ENCODE measurements at regions not wholly inside any gene's neighbourhood (a gene's known extent, or its start where the extent isn't known, plus 50 kb on each side); places are given as distances from the start of the nearest gene placed in this dataset.

- Histone ChIP-seq H3K27me3 (ENCODE audit: control insufficient read depth, insufficient read depth, low read length) (peaks cover 4% of the 10 kb centered on the region; the same call in 1 of the 2 replicates), H3K4me3 (ENCODE audit: low read length) (peak overlapping the region; percentile 60; the same call in 1 of the 2 replicates), H3K36me3 (ENCODE audit: control insufficient read depth, insufficient read depth, low read length) (no peaks in the 10 kb centered on the region), H3K9me3 (ENCODE audit: control insufficient read depth, insufficient read depth, low read length) (no peaks in the 10 kb centered on the region), H3K4me1 (ENCODE audit: control insufficient read depth, insufficient read depth, low read length) (peaks cover 2% of the 10 kb centered on the region; the same call in 1 of the 2 replicates), H3K27ac (ENCODE audit: low read length) (no peak overlapping the region)
- WGBS (ENCODE audit: insufficient coverage, insufficient read length) = no CpG with 5 or more reads among the region's 20 CpGs
- peak; percentile 84 for DNase-seq (ENCODE audit: low read depth, low spot score)
Measured at GRCh38 chr11:10933455-10934292, 75.8 kb upstream of the ZBED5 start.

GRCh38 chr11:10932976-10933375 is 75.1 kb upstream of the ZBED5 start:
- no peak overlapping the region for H3K4me3 ChIP-seq (ENCODE audit: low read length)
- no peak for DNase-seq (ENCODE audit: low read depth, low spot score)
- WGBS (ENCODE audit: insufficient coverage, insufficient read length) = no CpG with 5 or more reads among the region's 5 CpGs
- no peak overlapping the region for H3K27ac ChIP-seq (ENCODE audit: low read length)
- H3K4me1 ChIP-seq (ENCODE audit: control insufficient read depth, insufficient read depth, low read length) = peaks cover 2% of the 10 kb centered on the region; the same call in 1 of the 2 replicates
- H3K9me3 ChIP-seq (ENCODE audit: control insufficient read depth, insufficient read depth, low read length) = no peaks in the 10 kb centered on the region
- peaks cover 4% of the 10 kb centered on the region; the same call in 1 of the 2 replicates for H3K27me3 ChIP-seq (ENCODE audit: control insufficient read depth, insufficient read depth, low read length)
- no peaks in the 10 kb centered on the region for H3K36me3 ChIP-seq (ENCODE audit: control insufficient read depth, insufficient read depth, low read length)

GRCh38 chr11:10931761-10932670 is 74.2 kb upstream of the ZBED5 start:
- H3K4me3 ChIP-seq (ENCODE audit: low read length) = peak overlapping the region; percentile 63; the same call in 1 of the 2 replicates
- WGBS (ENCODE audit: insufficient coverage, insufficient read length) = no CpG with 5 or more reads among the region's 14 CpGs
- H3K27ac ChIP-seq (ENCODE audit: low read length) = no peak overlapping the region
- no peak for DNase-seq (ENCODE audit: low read depth, low spot score)
- peaks cover 2% of the 10 kb centered on the region; the same call in 1 of the 2 replicates for H3K4me1 ChIP-seq (ENCODE audit: control insufficient read depth, insufficient read depth, low read length)
- no peaks in the 10 kb centered on the region for H3K9me3 ChIP-seq (ENCODE audit: control insufficient read depth, insufficient read depth, low read length)
- no peaks in the 10 kb centered on the region for H3K36me3 ChIP-seq (ENCODE audit: control insufficient read depth, insufficient read depth, low read length)
- peaks cover 4% of the 10 kb centered on the region; the same call in 1 of the 2 replicates for H3K27me3 ChIP-seq (ENCODE audit: control insufficient read depth, insufficient read depth, low read length)

- WGBS (ENCODE audit: insufficient coverage, insufficient read length) = no CpG with 5 or more reads among the region's 69 CpGs
Measured at GRCh38 chr11:10930972-10931760, 73.3 kb upstream of the ZBED5 start.

GRCh38 chr11:10930224-10930971 is 72.5 kb upstream of the ZBED5 start:
- Histone ChIP-seq H3K4me3 (ENCODE audit: low read length) (peak overlapping the region; percentile 63; the same call in 1 of the 2 replicates), H3K36me3 (ENCODE audit: control insufficient read depth, insufficient read depth, low read length) (no peaks in the 10 kb centered on the region), H3K27ac (ENCODE audit: low read length) (no peak overlapping the region), H3K4me1 (ENCODE audit: control insufficient read depth, insufficient read depth, low read length) (peaks cover 2% of the 10 kb centered on the region; the same call in 1 of the 2 replicates), H3K27me3 (ENCODE audit: control insufficient read depth, insufficient read depth, low read length) (peaks cover 4% of the 10 kb centered on the region; the same call in 1 of the 2 replicates), H3K9me3 (ENCODE audit: control insufficient read depth, insufficient read depth, low read length) (no peaks in the 10 kb centered on the region)
- no peak for DNase-seq (ENCODE audit: low read depth, low spot score)
- WGBS (ENCODE audit: insufficient coverage, insufficient read length) = no CpG with 5 or more reads among the region's 35 CpGs

More at GRCh38 chr11:10930972-10931760, 73.3 kb upstream of the ZBED5 start:
- Histone ChIP-seq H3K36me3 (ENCODE audit: control insufficient read depth, insufficient read depth, low read length) (no peaks in the 10 kb centered on the region), H3K27ac (ENCODE audit: low read length) (no peak overlapping the region), H3K9me3 (ENCODE audit: control insufficient read depth, insufficient read depth, low read length) (no peaks in the 10 kb centered on the region), H3K4me1 (ENCODE audit: control insufficient read depth, insufficient read depth, low read length) (peaks cover 2% of the 10 kb centered on the region; the same call in 1 of the 2 replicates), H3K27me3 (ENCODE audit: control insufficient read depth, insufficient read depth, low read length) (peaks cover 4% of the 10 kb centered on the region; the same call in 1 of the 2 replicates), H3K4me3 (ENCODE audit: low read length) (peak overlapping the region; percentile 63; the same call in 1 of the 2 replicates)
- no peak for DNase-seq (ENCODE audit: low read depth, low spot score)

GRCh38 chr11:10927538-10927937 is 69.7 kb upstream of the ZBED5 start:
- Histone ChIP-seq H3K4me1 (ENCODE audit: control insufficient read depth, insufficient read depth, low read length) (0 out of 2 replicates have a peak, but pooled peaks cover 2% of the 10 kb centered on the region), H3K27ac (ENCODE audit: low read length) (no peak overlapping the region), H3K36me3 (ENCODE audit: control insufficient read depth, insufficient read depth, low read length) (no peaks in the 10 kb centered on the region), H3K9me3 (ENCODE audit: control insufficient read depth, insufficient read depth, low read length) (no peaks in the 10 kb centered on the region), H3K27me3 (ENCODE audit: control insufficient read depth, insufficient read depth, low read length) (peaks cover 4% of the 10 kb centered on the region; the same call in 1 of the 2 replicates), H3K4me3 (ENCODE audit: low read length) (no peak overlapping the region)
- no CpG with 5 or more reads among the region's 1 CpG for WGBS (ENCODE audit: insufficient coverage, insufficient read length)
- no peak for DNase-seq (ENCODE audit: low read depth, low spot score)

- H3K27ac ChIP-seq (ENCODE audit: low read length) = no peak overlapping the region
- H3K4me1 ChIP-seq (ENCODE audit: control insufficient read depth, insufficient read depth, low read length) = no peaks in the 10 kb centered on the region
- H3K27me3 ChIP-seq (ENCODE audit: control insufficient read depth, insufficient read depth, low read length) = peaks cover 4% of the 10 kb centered on the region; the same call in 1 of the 2 replicates
- H3K9me3 ChIP-seq (ENCODE audit: control insufficient read depth, insufficient read depth, low read length) = no peaks in the 10 kb centered on the region
- H3K4me3 ChIP-seq (ENCODE audit: low read length) = no peak overlapping the region
- no peak for DNase-seq (ENCODE audit: low read depth, low spot score)
- H3K36me3 ChIP-seq (ENCODE audit: control insufficient read depth, insufficient read depth, low read length) = no peaks in the 10 kb centered on the region
Measured at GRCh38 chr11:10926801-10927211, 69.0 kb upstream of the ZBED5 start.

GRCh38 chr11:10925149-10925926 is 67.5 kb upstream of the ZBED5 start:
- H3K4me1 ChIP-seq (ENCODE audit: control insufficient read depth, insufficient read depth, low read length) = no peaks in the 10 kb centered on the region
- no peaks in the 10 kb centered on the region for H3K9me3 ChIP-seq (ENCODE audit: control insufficient read depth, insufficient read depth, low read length)
- DNase-seq (ENCODE audit: low read depth, low spot score) = no peak
- no peaks in the 10 kb centered on the region for H3K36me3 ChIP-seq (ENCODE audit: control insufficient read depth, insufficient read depth, low read length)
- H3K27ac ChIP-seq (ENCODE audit: low read length) = no peak overlapping the region
- WGBS (ENCODE audit: insufficient coverage, insufficient read length) = no CpG with 5 or more reads among the region's 6 CpGs
- peaks cover 2% of the 10 kb centered on the region; the same call in 1 of the 2 replicates for H3K27me3 ChIP-seq (ENCODE audit: control insufficient read depth, insufficient read depth, low read length)
- H3K4me3 ChIP-seq (ENCODE audit: low read length) = no peak overlapping the region

GRCh38 chr11:10923882-10924281 is 66.0 kb upstream of the ZBED5 start:
- H3K4me3 ChIP-seq (ENCODE audit: low read length) = no peak overlapping the region
- H3K27me3 ChIP-seq (ENCODE audit: control insufficient read depth, insufficient read depth, low read length) = no peaks in the 10 kb centered on the region
- no peaks in the 10 kb centered on the region for H3K4me1 ChIP-seq (ENCODE audit: control insufficient read depth, insufficient read depth, low read length)
- no peaks in the 10 kb centered on the region for H3K36me3 ChIP-seq (ENCODE audit: control insufficient read depth, insufficient read depth, low read length)
- H3K9me3 ChIP-seq (ENCODE audit: control insufficient read depth, insufficient read depth, low read length) = no peaks in the 10 kb centered on the region
- no peak for DNase-seq (ENCODE audit: low read depth, low spot score)
- H3K27ac ChIP-seq (ENCODE audit: low read length) = no peak overlapping the region

Measured in iPS DF 6.9 (cell line).